Endothelial cell of umbilical vein (primary cell): ENCODE measurements at regions not wholly inside any gene's neighbourhood (a gene's known extent, or its start where the extent isn't known, plus 50 kb on each side); places are given as distances from the start of the nearest gene placed in this dataset.

Source experiments
- EZH2 ChIP-seq: IDR thresholded peaks from 2 replicates; pipeline ENCODE4 v1.6.1; 2012; ENCODE audit warnings: borderline replicate concordance, low read depth, mild to moderate bottlenecking, moderate library complexity, low read length, inconsistent platforms; ENCODE audit not compliant: severe bottlenecking
- POLR2A ChIP-seq: IDR thresholded peaks from 2 replicates; pipeline ENCODE4 v1.6.1; 2012; ENCODE audit warnings: low read depth, mild to moderate bottlenecking, control low read depth, low read length
- TF ChIP-seq, protein P1 (sequence below), 2 donors: IDR thresholded peaks; 1 replicate in 1 of 2; 2 replicates in 1 of 2; pipeline ENCODE4 v1.5.1; 2011; ENCODE audit warnings: low read length in 2 of 2, mild to moderate bottlenecking in 2 of 2, moderate library complexity in 2 of 2, control low read depth in 1 of 2, inconsistent platforms in 1 of 2, low read depth in 1 of 2; ENCODE audit not compliant: insufficient read depth in 1 of 2; ENCODE audit errors: extremely low read depth in 1 of 2
- TF ChIP-seq, protein P2 (sequence below): IDR thresholded peaks from 2 replicates; pipeline ENCODE4 v1.6.1; 2011; ENCODE audit not compliant: insufficient read depth, insufficient read length

DNA sequence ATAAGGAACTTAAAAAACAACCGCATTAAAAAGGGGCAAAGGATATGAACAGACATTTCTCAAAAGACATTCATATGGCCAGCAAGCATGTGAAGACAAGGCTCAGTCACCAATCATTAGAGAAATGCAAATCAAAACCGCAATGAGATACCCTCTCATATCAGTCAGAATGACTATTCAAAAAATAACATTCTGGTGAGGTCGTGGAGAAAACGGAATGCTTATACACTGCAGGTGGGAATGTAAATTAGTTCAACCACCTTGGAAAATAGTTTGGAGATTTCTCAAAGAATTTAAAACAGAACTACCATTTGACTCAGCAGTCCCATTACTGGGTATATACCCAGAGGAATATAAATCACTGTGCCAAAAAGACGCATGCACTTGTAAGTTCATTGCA, 496.6 kb upstream of the SGO1 start:
- TF ChIP-seq, protein P1, sequence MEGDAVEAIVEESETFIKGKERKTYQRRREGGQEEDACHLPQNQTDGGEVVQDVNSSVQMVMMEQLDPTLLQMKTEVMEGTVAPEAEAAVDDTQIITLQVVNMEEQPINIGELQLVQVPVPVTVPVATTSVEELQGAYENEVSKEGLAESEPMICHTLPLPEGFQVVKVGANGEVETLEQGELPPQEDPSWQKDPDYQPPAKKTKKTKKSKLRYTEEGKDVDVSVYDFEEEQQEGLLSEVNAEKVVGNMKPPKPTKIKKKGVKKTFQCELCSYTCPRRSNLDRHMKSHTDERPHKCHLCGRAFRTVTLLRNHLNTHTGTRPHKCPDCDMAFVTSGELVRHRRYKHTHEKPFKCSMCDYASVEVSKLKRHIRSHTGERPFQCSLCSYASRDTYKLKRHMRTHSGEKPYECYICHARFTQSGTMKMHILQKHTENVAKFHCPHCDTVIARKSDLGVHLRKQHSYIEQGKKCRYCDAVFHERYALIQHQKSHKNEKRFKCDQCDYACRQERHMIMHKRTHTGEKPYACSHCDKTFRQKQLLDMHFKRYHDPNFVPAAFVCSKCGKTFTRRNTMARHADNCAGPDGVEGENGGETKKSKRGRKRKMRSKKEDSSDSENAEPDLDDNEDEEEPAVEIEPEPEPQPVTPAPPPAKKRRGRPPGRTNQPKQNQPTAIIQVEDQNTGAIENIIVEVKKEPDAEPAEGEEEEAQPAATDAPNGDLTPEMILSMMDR (IDR thresholded peaks at IDR 0.05; ENCODE audit: extremely low read depth in 1 of 2, insufficient read depth in 1 of 2, low read depth in 1 of 2, low read length in 2 of 2) = no peak
- TF ChIP-seq EZH2 = no peak
- TF ChIP-seq, protein P2, sequence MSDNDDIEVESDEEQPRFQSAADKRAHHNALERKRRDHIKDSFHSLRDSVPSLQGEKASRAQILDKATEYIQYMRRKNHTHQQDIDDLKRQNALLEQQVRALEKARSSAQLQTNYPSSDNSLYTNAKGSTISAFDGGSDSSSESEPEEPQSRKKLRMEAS = no peak
- TF ChIP-seq POLR2A = no peak
